GM21529 (cell line): ENCODE measurements at regions not wholly inside any gene's neighbourhood (a gene's known extent, or its start where the extent isn't known, plus 50 kb on each side); places are given as distances from the start of the nearest gene placed in this dataset.

Experiments used
- ATAC-seq: cut with Tn5 transposase; IDR thresholded peaks from one replicate; pipeline ENCODE4 v1.9.1; 2021; ENCODE audit not compliant: unreplicated experiment

GRCh38 chr5:89504051-89504450, 621.1 kb upstream of the MEF2C start:
- no peak for ATAC-seq

- no peak for ATAC-seq
These were observed 616.8 kb upstream of the MEF2C start for GRCh38 chr5:89499787-89500186.

GRCh38 chr5:89498699-89499098, 615.7 kb upstream of the MEF2C start:
- no peak for ATAC-seq

GRCh38 chr5:89493414-89493813, 610.4 kb upstream of the MEF2C start:
- no peak for ATAC-seq

GRCh38 chr5:89484962-89485361, 602.0 kb upstream of the MEF2C start:
- ATAC-seq: no peak

- no peak for ATAC-seq
These were observed 597.5 kb upstream of the MEF2C start for GRCh38 chr5:89480406-89481007.

- no peak for ATAC-seq
These were observed 595.9 kb upstream of the MEF2C start for GRCh38 chr5:89478851-89479250.

GRCh38 chr5:89473196-89473595, 590.2 kb upstream of the MEF2C start:
- no peak for ATAC-seq

GRCh38 chr5:89471541-89471940, 588.6 kb upstream of the MEF2C start:
- ATAC-seq: no peak

- ATAC-seq: no peak
These were observed 588.1 kb upstream of the MEF2C start for GRCh38 chr5:89471115-89471514.

- ATAC-seq: no peak
These were observed 587.7 kb upstream of the MEF2C start for GRCh38 chr5:89470658-89471057.

- ATAC-seq: no peak
These were observed 575.3 kb upstream of the MEF2C start for GRCh38 chr5:89458332-89458656.

GRCh38 chr5:89457411-89458331, 574.7 kb upstream of the MEF2C start:
- ATAC-seq: no peak

GRCh38 chr5:89452081-89452480, 569.1 kb upstream of the MEF2C start:
- peak; percentile 50 for ATAC-seq

- ATAC-seq: no peak
These were observed 568.3 kb upstream of the MEF2C start for GRCh38 chr5:89451263-89451662.

- ATAC-seq: no peak
These were observed 567.2 kb upstream of the MEF2C start for GRCh38 chr5:89450149-89450538.

GRCh38 chr5:89449392-89450148, 566.6 kb upstream of the MEF2C start:
- ATAC-seq: no peak

GRCh38 chr5:89447027-89447426, 564.0 kb upstream of the MEF2C start:
- no peak for ATAC-seq

- no peak for ATAC-seq
These were observed 562.2 kb upstream of the MEF2C start for GRCh38 chr5:89445106-89445745.

- ATAC-seq: no peak
These were observed 561.1 kb upstream of the MEF2C start for GRCh38 chr5:89444088-89444487.

GRCh38 chr5:89443508-89443907, 560.5 kb upstream of the MEF2C start:
- no peak for ATAC-seq
